HFFc6 (cell line): ENCODE measurements at regions not wholly inside any gene's neighbourhood (a gene's known extent, or its start where the extent isn't known, plus 50 kb on each side); places are given as distances from the start of the nearest gene placed in this dataset.

Source experiments
- DNase-seq: peaks from one replicate; pipeline ENCODE4 v3.0.0-alpha.2; 2018
- H3K27ac Mint-ChIP-seq: 2 replicates; pipeline ENCODE4 v1.8.0; 2020; ENCODE audit warnings: mild to moderate bottlenecking, mixed read lengths
- H3K27me3 Mint-ChIP-seq: 2 replicates; pipeline ENCODE4 v1.8.0; 2021; ENCODE audit warnings: mild to moderate bottlenecking, moderate library complexity, mixed read lengths; ENCODE audit not compliant: insufficient read depth
- H3K36me3 Mint-ChIP-seq: 2 replicates; pipeline ENCODE4 v1.8.0; 2021; ENCODE audit warnings: low read depth, mixed read lengths
- H3K4me1 Mint-ChIP-seq: 2 replicates; pipeline ENCODE4 v1.8.0; 2020; ENCODE audit warnings: low read depth, mixed read lengths
- H3K4me3 Mint-ChIP-seq: 2 replicates; pipeline ENCODE4 v1.8.0; 2020; ENCODE audit warnings: mild to moderate bottlenecking, moderate library complexity, mixed read lengths
- H3K9me3 Mint-ChIP-seq: 2 replicates; pipeline ENCODE4 v1.8.0; 2020; ENCODE audit warnings: mild to moderate bottlenecking, mixed read lengths
- CTCF ChIP-seq: fragments of 200-600 bp; sonication (generic); IDR thresholded peaks from 2 replicates; pipeline ENCODE4 v1.5.0; 2021; ENCODE audit warnings: antibody characterized with exemption, mild to moderate bottlenecking

GRCh38 chr16:80058214-80058613 is 457.7 kb upstream of the MAF start:
- TF ChIP-seq CTCF = no peak
- Mint-ChIP-seq H3K9me3 (no peaks in the 10 kb centered on the region; the same call in 1 of the 2 replicates), H3K27me3 (peaks cover 13% of the 10 kb centered on the region; the same call in 1 of the 2 replicates), H3K36me3 (no peaks in the 10 kb centered on the region), H3K4me3 (no peak overlapping the region), H3K27ac (no peak overlapping the region), H3K4me1 (no peaks in the 10 kb centered on the region)
- no peak for DNase-seq

- DNase-seq = no peak
Measured at GRCh38 chr16:80056324-80056723, 455.8 kb upstream of the MAF start.

GRCh38 chr16:80055831-80056230 is 455.3 kb upstream of the MAF start:
- H3K27ac Mint-ChIP-seq = no peak overlapping the region
- TF ChIP-seq CTCF = no peak
- H3K4me1 Mint-ChIP-seq = no peaks in the 10 kb centered on the region
- DNase-seq = no peak
- peaks cover 13% of the 10 kb centered on the region; the same call in 1 of the 2 replicates for H3K27me3 Mint-ChIP-seq
- no peak overlapping the region for H3K4me3 Mint-ChIP-seq
- no peaks in the 10 kb centered on the region for H3K9me3 Mint-ChIP-seq
- no peaks in the 10 kb centered on the region for H3K36me3 Mint-ChIP-seq

More at GRCh38 chr16:80056324-80056723, 455.8 kb upstream of the MAF start:
- no peaks in the 10 kb centered on the region for H3K4me1 Mint-ChIP-seq
- no peak for TF ChIP-seq CTCF
- H3K9me3 Mint-ChIP-seq = no peaks in the 10 kb centered on the region
- H3K27me3 Mint-ChIP-seq = peaks cover 13% of the 10 kb centered on the region; the same call in 1 of the 2 replicates
- no peak overlapping the region for H3K4me3 Mint-ChIP-seq
- H3K36me3 Mint-ChIP-seq = no peaks in the 10 kb centered on the region
- no peak overlapping the region for H3K27ac Mint-ChIP-seq

GRCh38 chr16:80054647-80055046 is 454.1 kb upstream of the MAF start:
- Mint-ChIP-seq H3K4me1 (no peaks in the 10 kb centered on the region), H3K9me3 (no peaks in the 10 kb centered on the region), H3K4me3 (no peak overlapping the region), H3K27me3 (peaks cover 9% of the 10 kb centered on the region; the same call in 1 of the 2 replicates), H3K36me3 (no peaks in the 10 kb centered on the region), H3K27ac (no peak overlapping the region)
- no peak for DNase-seq
- no peak for TF ChIP-seq CTCF

GRCh38 chr16:80051040-80051439 is 450.5 kb upstream of the MAF start:
- DNase-seq = no peak
- Mint-ChIP-seq H3K36me3 (no peaks in the 10 kb centered on the region), H3K27ac (no peak overlapping the region), H3K4me1 (no peaks in the 10 kb centered on the region), H3K9me3 (no peaks in the 10 kb centered on the region), H3K27me3 (peaks cover 2% of the 10 kb centered on the region; the same call in 1 of the 2 replicates), H3K4me3 (no peak overlapping the region)
- no peak for TF ChIP-seq CTCF

- H3K4me3 Mint-ChIP-seq = no peak overlapping the region
- no peaks in the 10 kb centered on the region for H3K9me3 Mint-ChIP-seq
- H3K27ac Mint-ChIP-seq = no peak overlapping the region
- H3K36me3 Mint-ChIP-seq = no peaks in the 10 kb centered on the region
- TF ChIP-seq CTCF = no peak
- peaks cover 11% of the 10 kb centered on the region for H3K27me3 Mint-ChIP-seq
- no peak for DNase-seq
- no peaks in the 10 kb centered on the region for H3K4me1 Mint-ChIP-seq
Measured at GRCh38 chr16:80048250-80048649, 447.7 kb upstream of the MAF start.
